HEK293T (cell line): ENCODE measurements at regions not wholly inside any gene's neighbourhood (a gene's known extent, or its start where the extent isn't known, plus 50 kb on each side); places are given as distances from the start of the nearest gene placed in this dataset.

ENCODE experiments used
- FOXM1 ChIP-seq: fragments of 450-650 bp; IDR thresholded peaks from 2 replicates; pipeline ENCODE4 v1.6.1; 2017; ENCODE audit warnings: mild to moderate bottlenecking, borderline replicate concordance
- HDGF ChIP-seq: fragments of 450-650 bp; IDR thresholded peaks from 2 replicates; pipeline ENCODE4 v1.6.1; 2017; ENCODE audit warnings: antibody characterized with exemption, borderline replicate concordance

DNA sequence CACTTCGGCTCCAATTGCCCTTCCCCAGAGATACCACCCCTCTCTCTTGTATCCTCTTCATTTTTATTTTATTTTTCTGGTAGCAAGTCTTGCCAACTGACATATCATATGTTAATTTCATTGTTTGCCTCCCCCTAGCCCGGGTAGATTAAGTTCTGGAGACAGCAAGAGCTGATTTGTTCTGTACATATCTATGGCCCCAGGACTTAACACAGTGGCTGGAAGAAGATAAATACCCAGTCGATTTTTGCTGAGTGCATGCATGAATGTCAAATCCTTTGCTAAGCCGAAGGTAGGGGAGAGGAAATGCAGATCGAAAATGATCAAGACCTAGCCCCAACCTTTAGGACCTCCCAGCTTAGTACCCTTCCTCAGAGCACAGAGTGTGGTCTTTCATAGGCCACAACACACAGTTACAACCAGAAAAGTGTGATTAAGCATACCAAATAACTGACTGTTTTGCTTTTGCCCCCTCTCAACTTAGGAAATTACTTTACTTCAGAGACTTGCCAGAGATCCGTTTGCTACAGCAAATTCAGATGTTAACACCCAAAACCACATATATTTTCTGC, 58.7 kb upstream of the KLF3 start:
- TF ChIP-seq FOXM1 (no peak), HDGF (no peak)
